Activated CD4-positive, alpha-beta T cell treated with anti-CD3 and anti-CD28 coated beads, Interleukin-2, amount 50 U/mL, for 24 hours (primary cell): ENCODE measurements at regions not wholly inside any gene's neighbourhood (a gene's known extent, or its start where the extent isn't known, plus 50 kb on each side); places are given as distances from the start of the nearest gene placed in this dataset.

ENCODE experiments used
- DNase-seq, 2 donors: peaks; one replicate each; pipeline ENCODE4 v3.0.0-alpha.2; 2020; ENCODE audit warnings: low read depth in 1 of 2, low spot score in 1 of 2

- no peak for DNase-seq
Observed at GRCh38 chrX:124820738-124821137, 474.4 kb downstream of the SH2D1A start.

- DNase-seq: no peak
Observed at GRCh38 chrX:124827258-124827845, 481.0 kb downstream of the SH2D1A start.

- DNase-seq: no peak
Observed at GRCh38 chrX:124829930-124830329, 483.6 kb downstream of the SH2D1A start.

DNA sequence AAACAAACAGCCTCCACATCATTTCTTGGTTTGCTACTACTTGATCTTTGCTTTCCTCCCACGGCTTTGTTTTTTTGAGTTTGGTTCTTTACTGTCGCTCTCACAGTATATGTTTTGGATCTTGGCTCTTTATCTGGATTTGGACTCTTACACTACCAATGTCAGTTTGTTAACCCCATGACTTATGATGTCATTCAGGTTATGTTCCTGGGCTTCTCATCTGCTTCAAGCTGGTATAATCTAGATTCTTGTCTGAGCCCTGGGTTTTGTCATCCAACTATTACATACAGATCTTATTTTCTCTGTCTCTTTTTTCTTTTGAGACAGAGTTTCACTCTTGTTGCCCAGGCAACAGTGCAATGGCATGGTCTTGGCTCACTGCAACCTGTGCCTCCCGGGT, 482.9 kb upstream of the TEX13C start:
- DNase-seq: no peak

DNA sequence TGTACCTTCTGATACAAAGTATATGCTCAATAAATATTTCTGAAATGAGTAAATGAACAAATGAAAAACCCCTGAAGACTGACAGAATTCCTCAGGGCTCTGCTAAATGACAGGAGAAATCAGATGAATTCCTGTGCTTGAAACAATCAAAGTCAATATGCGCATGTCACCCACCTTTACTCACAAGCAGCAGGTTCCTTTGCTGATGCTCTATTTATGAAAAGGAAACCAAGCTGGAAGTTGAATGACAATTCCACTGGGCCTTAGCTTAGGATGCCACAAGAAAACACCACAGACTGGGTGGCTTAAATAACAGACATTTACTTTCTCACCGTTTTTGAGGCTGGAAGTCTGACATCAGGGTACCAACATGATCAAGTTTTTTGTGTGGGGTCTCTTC, 477.5 kb upstream of the TEX13C start:
- DNase-seq: no peak

- DNase-seq: no peak
Observed at GRCh38 chrX:124860736-124861135, 458.9 kb upstream of the TEX13C start.

DNA sequence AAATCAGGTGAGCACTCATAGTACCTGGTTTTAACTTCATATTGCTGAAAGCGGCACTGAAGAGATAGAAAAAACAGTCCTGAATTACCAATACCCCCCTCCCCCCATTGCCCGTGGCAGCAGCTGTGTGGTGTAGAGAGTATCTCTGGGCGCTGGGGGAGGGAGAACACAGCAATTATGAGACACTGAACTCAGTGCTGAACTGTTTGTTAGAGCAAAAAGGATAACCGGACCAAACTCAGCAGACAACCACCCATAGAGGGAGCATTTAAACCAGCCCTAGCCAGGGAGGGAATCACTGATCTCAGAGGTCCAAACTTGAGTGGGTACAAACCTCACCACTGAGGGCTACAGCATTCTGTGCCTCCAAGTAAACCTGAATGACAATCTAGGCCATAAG, 457.4 kb upstream of the TEX13C start:
- DNase-seq: no peak

- DNase-seq: no peak
Observed at GRCh38 chrX:124863303-124863702, 456.4 kb upstream of the TEX13C start.

- no peak for DNase-seq
Observed at GRCh38 chrX:124887572-124887971, 432.1 kb upstream of the TEX13C start.

DNA sequence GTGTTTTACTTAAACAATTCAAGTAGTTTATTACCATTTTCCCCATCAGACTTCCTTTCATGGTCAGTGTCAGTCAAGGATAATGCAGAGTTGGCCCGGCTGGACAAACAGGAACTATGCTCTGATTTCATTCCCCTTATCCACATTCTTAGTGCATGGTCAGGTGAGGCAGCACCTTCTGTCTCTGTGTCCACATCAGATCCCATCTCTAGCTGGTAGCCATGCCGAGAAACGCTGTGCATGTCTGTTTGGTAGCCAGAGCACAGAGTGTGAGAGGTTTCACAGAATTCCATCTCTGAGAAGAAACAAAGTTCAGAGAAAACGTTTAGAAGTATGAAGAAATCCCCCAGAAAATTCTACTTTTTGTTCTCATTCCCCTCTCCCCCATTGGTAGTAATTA, 423.7 kb upstream of the TEX13C start:
- no peak for DNase-seq

DNA sequence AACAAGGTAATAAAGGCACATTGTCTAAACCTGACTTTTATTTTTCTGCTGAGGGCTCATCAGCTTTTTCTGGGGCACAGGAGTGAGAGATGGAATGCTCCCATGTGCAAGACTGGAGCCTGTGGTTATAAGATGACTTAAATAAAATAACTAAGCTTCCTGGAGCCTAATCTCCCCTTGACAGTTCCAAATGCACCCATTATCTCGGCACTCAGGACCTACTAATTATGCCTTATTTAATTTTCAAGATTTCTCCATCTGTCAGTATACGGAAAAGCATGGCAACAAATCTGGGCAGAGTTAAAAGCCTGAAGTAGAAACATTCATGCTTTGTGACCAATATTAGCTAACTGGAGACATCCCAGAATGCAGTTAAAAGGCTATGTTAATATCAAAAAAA, 416.7 kb upstream of the TEX13C start:
- no peak for DNase-seq

GRCh38 chrX:124910611-124911010, 409.1 kb upstream of the TEX13C start:
- no peak for DNase-seq

GRCh38 chrX:124917011-124917410, 402.7 kb upstream of the TEX13C start:
- DNase-seq: no peak

DNA sequence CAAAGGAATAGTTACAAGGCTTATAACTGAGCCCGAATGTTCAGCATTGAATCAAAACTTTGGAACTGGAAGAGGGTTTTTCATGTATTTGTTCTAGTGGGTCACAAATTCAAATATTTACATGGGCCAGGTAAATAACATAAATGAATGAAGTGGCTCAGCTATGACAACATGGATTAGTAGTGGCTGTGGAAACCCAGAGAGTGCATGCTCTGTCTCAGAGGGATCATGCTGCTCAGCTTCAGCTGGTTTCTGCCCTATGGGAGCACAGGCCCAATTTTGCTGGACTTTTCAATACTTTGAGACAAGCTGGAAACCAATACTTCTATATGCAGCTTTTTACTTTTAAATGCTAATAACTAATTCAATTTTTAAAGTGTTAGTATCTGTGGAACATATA, 394.0 kb upstream of the TEX13C start:
- no peak for DNase-seq

- DNase-seq: no peak
Observed at GRCh38 chrX:124931241-124931640, 388.4 kb upstream of the TEX13C start.

- DNase-seq: no peak
Observed at GRCh38 chrX:124931958-124932357, 387.7 kb upstream of the TEX13C start.

- no peak for DNase-seq
Observed at GRCh38 chrX:124938715-124939114, 381.0 kb upstream of the TEX13C start.

DNA sequence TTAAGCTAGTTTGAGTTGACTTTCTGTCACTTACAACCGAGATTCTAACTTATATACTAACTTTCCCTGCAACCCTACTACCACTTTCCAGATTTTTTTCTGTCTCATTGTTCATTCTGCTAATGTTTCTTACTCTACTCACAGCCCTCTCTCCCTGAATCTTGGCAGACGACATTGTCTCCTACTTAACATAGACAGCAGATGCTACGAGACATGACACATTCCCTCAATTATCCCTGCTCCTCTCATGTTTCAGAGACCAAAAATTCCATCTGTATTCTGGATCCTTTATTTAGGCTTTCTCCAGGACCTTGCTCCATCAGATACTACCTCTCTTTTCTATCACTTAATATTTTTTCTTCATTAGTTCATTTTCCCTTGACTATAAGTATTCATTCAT, 379.1 kb upstream of the TEX13C start:
- DNase-seq: no peak

DNA sequence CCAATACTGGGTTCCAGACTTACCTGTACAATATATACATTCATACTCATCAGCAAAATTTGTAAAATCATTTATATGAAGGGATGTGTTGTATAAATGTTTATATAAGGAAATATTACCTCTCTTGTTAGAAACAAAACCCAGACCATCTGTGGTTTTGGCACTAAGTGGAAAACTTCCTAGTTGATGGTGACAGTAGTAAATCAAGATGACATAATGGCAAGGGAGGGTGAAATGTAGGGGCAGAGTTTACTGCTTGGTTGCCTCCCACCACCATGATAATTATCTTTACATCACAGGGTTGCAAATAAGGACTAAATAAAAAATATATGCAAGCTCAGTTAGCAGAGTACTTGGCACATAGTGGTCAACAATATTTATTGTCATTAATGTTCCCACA, 365.3 kb upstream of the TEX13C start:
- no peak for DNase-seq

GRCh38 chrX:124960454-124960853, 359.2 kb upstream of the TEX13C start:
- DNase-seq: no peak

DNA sequence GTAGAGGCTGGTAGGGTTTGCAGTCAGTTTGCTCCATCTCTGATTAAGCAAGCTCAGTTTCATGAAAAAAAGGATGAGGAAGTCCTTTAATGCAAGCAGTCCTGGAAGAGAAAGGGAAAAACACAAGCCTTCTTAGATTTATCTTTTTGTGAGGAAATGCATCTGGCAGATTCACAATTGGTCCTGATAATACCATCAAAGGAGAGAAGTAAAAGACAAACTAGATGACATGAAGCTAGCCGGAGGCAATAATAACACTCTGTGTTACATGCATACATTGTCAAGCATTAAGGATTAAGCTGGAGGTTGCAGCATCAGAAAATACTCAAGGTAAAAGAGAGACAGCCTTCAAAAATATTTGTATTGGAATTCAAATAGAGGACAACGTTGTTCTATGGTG, 356.0 kb upstream of the TEX13C start, which contains the start of gene TENM1:
TENM1 (minus strand) TSS at position 101 of the 400 bp plus-strand sequence.
- DNase-seq: no peak

DNA sequence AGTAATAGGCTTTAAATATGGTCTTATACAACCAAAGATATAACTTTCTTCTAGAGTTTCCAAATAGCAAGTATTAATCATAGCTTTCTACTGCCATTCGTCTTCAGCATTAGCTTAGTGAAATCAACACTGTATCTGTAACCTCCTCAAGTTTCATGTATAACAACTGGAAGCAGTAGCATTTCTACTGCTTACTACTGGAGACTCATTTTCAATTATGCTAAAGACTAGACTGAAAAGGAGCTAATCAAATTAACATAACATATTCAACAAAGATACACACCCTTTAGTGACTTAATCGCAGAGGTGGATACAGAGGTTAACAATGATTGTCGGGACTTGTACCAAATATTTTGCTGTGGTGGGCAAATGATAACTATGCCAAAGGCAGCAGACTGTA, 344.2 kb upstream of the TEX13C start:
- DNase-seq: no peak

DNA sequence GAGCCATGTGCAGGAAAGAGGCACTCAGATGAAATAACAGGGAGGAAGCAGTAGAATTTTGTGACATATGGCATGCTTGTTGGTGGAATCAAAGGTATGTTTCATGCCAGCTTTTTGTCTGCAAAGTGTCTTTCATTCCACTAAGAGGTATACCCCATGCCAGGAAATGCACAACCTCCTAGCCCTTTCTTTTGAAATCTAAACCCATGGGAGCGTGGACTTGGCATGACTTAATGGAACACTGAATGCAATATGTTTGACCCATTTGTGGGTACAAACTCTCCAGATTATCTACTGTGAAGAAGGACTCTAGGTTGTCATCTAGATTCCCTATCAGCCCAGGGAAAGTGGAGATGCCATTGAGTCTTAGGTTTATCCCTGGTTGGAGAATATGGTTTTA, 338.3 kb upstream of the TEX13C start:
- no peak for DNase-seq
